H1 (cell line): ENCODE measurements at regions not wholly inside any gene's neighbourhood (a gene's known extent, or its start where the extent isn't known, plus 50 kb on each side); places are given as distances from the start of the nearest gene placed in this dataset.
A peak's percentile ranks its signal among the peaks of the same experiment; 100 is the strongest.
"Not testable (repeated sequence)": the region's sequence is repeated elsewhere in the genome, so short reads cannot be mapped to it uniquely, and the experiment has no call there.

Experiments used
- CTCF ChIA-PET: fragments of 300-600 bp; sonication (Branson Sonifier 250); formaldehyde crosslinking; loops from one replicate; lab custom pipeline; 2021; ENCODE audit not compliant: partially characterized antibody; lab: Charles Lee
- POLR2A ChIA-PET: fragments of 300-600 bp; sonication (Branson Sonifier 250); formaldehyde crosslinking; loops from one replicate; lab custom pipeline; 2021; ENCODE audit warnings: inconsistent platforms; ENCODE audit not compliant: partially characterized antibody; lab: Charles Lee
- DNase-seq, 2 experiments: peaks; one replicate each; pipeline versions ENCODE4 v3.0.0 to v3.0.0-alpha.2; 2010 to 2022; ENCODE audit warnings: low spot score in 2 of 2, low read depth in 1 of 2, mixed read lengths in 1 of 2
- FAIRE-seq: peaks from 2 replicates; lab custom pipeline; 2011; peaks lifted over from hg19 to GRCh38; lab: Jason Lieb, UNC
- H2AFZ ChIP-seq: 2 replicates; pipeline ENCODE4 v1.8.1; 2012; ENCODE audit warnings: low read length, inconsistent platforms
- H2AK5ac ChIP-seq: 2 replicates; pipeline ENCODE4 v1.6.1; 2013; ENCODE audit warnings: low read depth, low read length
- H2BK120ac ChIP-seq: replicated peaks from 2 replicates; pipeline ENCODE3; 2013; ENCODE audit warnings: low read depth, low read length, inconsistent platforms
- H2BK12ac ChIP-seq: 2 replicates; pipeline ENCODE4 v1.6.1; 2013; ENCODE audit warnings: low read depth, low read length
- H2BK15ac ChIP-seq: 2 replicates; pipeline ENCODE4 v1.6.1; 2013; ENCODE audit warnings: low read length
- H2BK20ac ChIP-seq: 2 replicates; pipeline ENCODE4 v1.6.1; 2013; ENCODE audit warnings: low read length
- H2BK5ac ChIP-seq: 2 replicates; pipeline ENCODE4 v1.6.1; 2013; ENCODE audit warnings: low read depth, low read length
- H3K14ac ChIP-seq: 2 replicates; pipeline ENCODE4 v1.6.1; 2013; ENCODE audit warnings: inconsistent platforms; ENCODE audit not compliant: insufficient read length
- H3K18ac ChIP-seq: 2 replicates; pipeline ENCODE4 v1.6.1; 2013; ENCODE audit warnings: low read length; ENCODE audit errors: extremely low read depth
- H3K23ac ChIP-seq: 2 replicates; pipeline ENCODE4 v1.6.1; 2013; ENCODE audit warnings: inconsistent platforms; ENCODE audit not compliant: insufficient read length
- H3K23me2 ChIP-seq: 2 replicates; pipeline ENCODE4 v1.6.1; 2013; ENCODE audit warnings: low read depth, low read length
- H3K27ac ChIP-seq: 2 replicates; pipeline ENCODE4 v1.6.1; 2011; ENCODE audit warnings: low read depth, low read length, inconsistent platforms
- H3K27me3 ChIP-seq, 4 experiments: replicated peaks in 1 of 4; 1 replicate in 1 of 4; 2 replicates in 3 of 4; pipeline versions ENCODE4 v1.6.1 to v1.8.1; 2011 to 2013; ENCODE audit warnings: low read length in 3 of 4, mild to moderate bottlenecking in 3 of 4, inconsistent platforms in 2 of 4, mixed read lengths in 2 of 4, moderate library complexity in 1 of 4; ENCODE audit not compliant: control insufficient read depth in 3 of 4, insufficient read depth in 3 of 4; ENCODE audit errors: extremely low read depth in 1 of 4
- H3K36me3 ChIP-seq, 4 experiments: 2 replicates each; pipeline versions ENCODE4 v1.6.1 to v1.8.1; 2011 to 2013; ENCODE audit warnings: mild to moderate bottlenecking in 4 of 4, low read length in 3 of 4, moderate library complexity in 2 of 4, control low read depth in 1 of 4, inconsistent platforms in 1 of 4; ENCODE audit not compliant: insufficient read depth in 4 of 4, control insufficient read depth in 2 of 4
- H3K4ac ChIP-seq: replicated peaks from 2 replicates; pipeline ENCODE3; 2013; ENCODE audit warnings: low read length, low read depth, mixed read lengths, inconsistent platforms; ENCODE audit not compliant: insufficient read length
- H3K4me1 ChIP-seq, 4 experiments: replicated peaks in 1 of 4; 1 replicate in 1 of 4; 2 replicates in 3 of 4; pipeline versions ENCODE4 v1.6.1 to v1.8.1; 2011 to 2013; ENCODE audit warnings: low read length in 3 of 4, inconsistent platforms in 2 of 4, mixed read lengths in 1 of 4; ENCODE audit not compliant: insufficient read depth in 4 of 4, control insufficient read depth in 3 of 4
- H3K4me2 ChIP-seq, 2 experiments: 2 replicates each; pipeline versions ENCODE4 v1.6.1 to v1.8.1; 2011 to 2013; ENCODE audit warnings: low read depth in 2 of 2, low read length in 2 of 2, control low read depth in 1 of 2, inconsistent platforms in 1 of 2, mild to moderate bottlenecking in 1 of 2; ENCODE audit not compliant: insufficient read depth in 1 of 2
- H3K4me3 ChIP-seq, 4 experiments: fragments of 200-600, 300-600 bp in 1 of 4; sonication (generic), shearing (Covaris generic), sonication (Bioruptor Twin) in 1 of 4; 2 replicates each; pipeline versions ENCODE4 v1.5.1 to v1.8.1; 2011 to 2016; ENCODE audit warnings: low read length in 4 of 4, low read depth in 3 of 4, control low read depth in 2 of 4, inconsistent platforms in 2 of 4, mild to moderate bottlenecking in 2 of 4, mixed read lengths in 1 of 4, moderate library complexity in 1 of 4; ENCODE audit not compliant: insufficient read depth in 2 of 4; ENCODE audit errors: extremely low read depth in 1 of 4
- H3K56ac ChIP-seq: replicated peaks from 2 replicates; pipeline ENCODE3; 2013; ENCODE audit warnings: low read depth, mild to moderate bottlenecking, mixed read lengths, low read length, inconsistent platforms; ENCODE audit not compliant: insufficient read length
- H3K79me1 ChIP-seq: 2 replicates; pipeline ENCODE4 v1.6.1; 2013; ENCODE audit warnings: low read depth, low read length, control low read depth
- H3K79me2 ChIP-seq, 2 experiments: 2 replicates each; pipeline versions ENCODE4 v1.6.1 to v1.8.1; 2012 to 2013; ENCODE audit warnings: low read length in 2 of 2, mild to moderate bottlenecking in 2 of 2, inconsistent platforms in 1 of 2; ENCODE audit not compliant: insufficient read depth in 2 of 2, control insufficient read depth in 1 of 2
- H3K9ac ChIP-seq, 4 experiments: replicated peaks in 1 of 4; 1 replicate in 1 of 4; 2 replicates in 3 of 4; pipeline versions ENCODE4 v1.6.1 to v1.8.1; 2011 to 2013; ENCODE audit warnings: low read depth in 3 of 4, low read length in 3 of 4, control low read depth in 2 of 4, mild to moderate bottlenecking in 2 of 4, moderate library complexity in 2 of 4, inconsistent platforms in 1 of 4; ENCODE audit errors: extremely low read depth in 1 of 4
- H3K9me3 ChIP-seq, 2 experiments: 2 replicates each; pipeline versions ENCODE4 v1.6.1 to v1.8.1; 2012 to 2013; ENCODE audit warnings: mild to moderate bottlenecking in 2 of 2, moderate library complexity in 2 of 2, control low read depth in 1 of 2, inconsistent platforms in 1 of 2, low read depth in 1 of 2, low read length in 1 of 2, mixed read lengths in 1 of 2; ENCODE audit not compliant: insufficient read depth in 2 of 2
- H4K20me1 ChIP-seq, 2 experiments: replicated peaks in 1 of 2; 2 replicates each; pipeline versions ENCODE3 to v1.8.1; 2011 to 2013; ENCODE audit warnings: inconsistent platforms in 2 of 2, low read length in 2 of 2, mild to moderate bottlenecking in 1 of 2; ENCODE audit not compliant: insufficient read depth in 2 of 2, control insufficient read depth in 1 of 2
- H4K5ac ChIP-seq: 2 replicates; pipeline ENCODE4 v1.6.1; 2013; ENCODE audit warnings: low read length, low read depth, mixed read lengths, inconsistent platforms; ENCODE audit not compliant: insufficient read length
- H4K8ac ChIP-seq: 2 replicates; pipeline ENCODE4 v1.8.0; 2013; ENCODE audit warnings: mild to moderate bottlenecking, moderate library complexity, low read length, inconsistent platforms; ENCODE audit not compliant: insufficient read depth; ENCODE audit errors: extremely low read depth
- H4K91ac ChIP-seq: replicated peaks from 2 replicates; pipeline ENCODE3; 2013; ENCODE audit warnings: low read length, mixed read lengths, inconsistent platforms; ENCODE audit not compliant: insufficient read length
- whole genome bisulfite sequencing, 2 experiments: shearing (Covaris generic) in 1 of 2; methylation state at CpG; one replicate each; pipeline versions ENCODE4 v1.1.6 to v1.1.7; 2013 to 2015; ENCODE audit warnings: low lambda C conversion rate in 2 of 2, mixed read lengths in 2 of 2, inconsistent platforms in 1 of 2, low coverage in 1 of 2, missing lambda C conversion rate in 1 of 2; ENCODE audit not compliant: insufficient replicate concordance in 2 of 2, insufficient coverage in 1 of 2, insufficient read length in 1 of 2; ENCODE audit errors: extremely low coverage in 1 of 2, missing lambda C conversion rate in 1 of 2; 5-methylcytosine and 5-hydroxymethylcytosine counted together

DNA sequence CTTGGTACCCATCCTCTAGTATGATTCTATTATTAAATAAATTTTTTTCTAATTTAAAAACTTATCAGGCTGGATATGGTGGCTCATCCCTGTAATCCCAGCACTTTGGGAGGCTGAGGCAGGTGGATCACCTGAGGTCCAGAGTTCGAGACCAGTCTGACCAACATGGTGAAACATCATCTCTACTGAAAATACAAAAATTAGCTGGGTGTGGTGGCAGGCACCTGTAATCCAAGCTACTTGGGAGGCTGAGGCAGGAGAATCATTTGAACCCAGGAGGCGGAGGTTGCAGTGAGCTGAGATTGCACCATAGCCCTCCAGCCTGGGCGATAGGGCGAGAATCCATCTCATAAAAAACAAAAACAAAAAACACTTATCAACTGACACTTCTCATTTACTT, 639.0 kb downstream of the IRS1 start:
- H3K23me2 ChIP-seq, H3K79me2 ChIP-seq, H4K91ac ChIP-seq, FAIRE-seq, H2BK12ac ChIP-seq, H3K79me1 ChIP-seq, H3K4me2 ChIP-seq, H3K27me3 ChIP-seq, H2AK5ac ChIP-seq, H3K4me1 ChIP-seq, H3K27ac ChIP-seq, H3K9ac ChIP-seq, H4K20me1 ChIP-seq, H3K14ac ChIP-seq, DNase-seq, H2BK120ac ChIP-seq, H2BK20ac ChIP-seq, H3K23ac ChIP-seq, H3K9me3 ChIP-seq, H2AFZ ChIP-seq, H4K8ac ChIP-seq, H3K36me3 ChIP-seq, H4K5ac ChIP-seq, POLR2A ChIA-PET, H2BK15ac ChIP-seq, H3K56ac ChIP-seq, H3K4me3 ChIP-seq, H2BK5ac ChIP-seq, H3K4ac ChIP-seq: not testable (repeated sequence)
- CTCF ChIA-PET, result interaction anchor here (0.6 to 1.5 kb wide), 3 partner anchors 12 to 575 kb away, joined by 3 to 4 read pairs (median 3); no protein-coding TSS in a partner anchor
- WGBS, 2 experiments, result 94% methylated on average over 4 of the region's 4 CpGs; no CpG with 5 or more reads in 1 of the 2 experiments
- H3K18ac ChIP-seq, result peak overlapping the region; percentile 27; the same call in 1 of the 2 replicates
